LNCaP clone FGC (cell line): ENCODE measurements at regions not wholly inside any gene's neighbourhood (a gene's known extent, or its start where the extent isn't known, plus 50 kb on each side); places are given as distances from the start of the nearest gene placed in this dataset.
"Not testable (repeated sequence)": the region's sequence is repeated elsewhere in the genome, so short reads cannot be mapped to it uniquely, and the experiment has no call there.

ENCODE experiments used
- DNase-seq: peaks from one replicate; pipeline ENCODE4 v3.0.0-alpha.2; 2011; ENCODE audit warnings: low read depth
- H3K4me3 ChIP-seq: 2 replicates; pipeline ENCODE4 v1.5.1; 2011; ENCODE audit warnings: mild to moderate bottlenecking, low read depth, low read length, control low read depth
- CTCF ChIP-seq: IDR thresholded peaks from 2 replicates; pipeline ENCODE4 v1.5.1; 2012; ENCODE audit warnings: mild to moderate bottlenecking; ENCODE audit not compliant: control insufficient read depth, insufficient read depth; ENCODE audit errors: extremely low read depth

- no peak for TF ChIP-seq CTCF
- DNase-seq: no peak
- H3K4me3 ChIP-seq: no peak overlapping the region
These were observed 98.3 kb upstream of the UGP2 start for GRCh38 chr2:63743170-63743981.

GRCh38 chr2:63743982-63744966 is 97.4 kb upstream of the UGP2 start:
- TF ChIP-seq CTCF: no peak
- H3K4me3 ChIP-seq: no peak overlapping the region
- no peak for DNase-seq

GRCh38 chr2:63746548-63746947 is 95.1 kb upstream of the UGP2 start:
- DNase-seq, H3K4me3 ChIP-seq: not testable (repeated sequence)

GRCh38 chr2:63751901-63752300 is 89.8 kb upstream of the UGP2 start:
- DNase-seq: no peak
- no peak for TF ChIP-seq CTCF
- H3K4me3 ChIP-seq: no peak overlapping the region

GRCh38 chr2:63755216-63755615 is 86.5 kb upstream of the UGP2 start:
- no peak for DNase-seq
- TF ChIP-seq CTCF: no peak
- no peak overlapping the region for H3K4me3 ChIP-seq

- DNase-seq: no peak
- no peak overlapping the region for H3K4me3 ChIP-seq
- TF ChIP-seq CTCF: no peak
These were observed 85.7 kb upstream of the UGP2 start for GRCh38 chr2:63755965-63756364.

GRCh38 chr2:63763391-63763941 is 78.2 kb upstream of the UGP2 start:
- H3K4me3 ChIP-seq: no peak overlapping the region
- TF ChIP-seq CTCF: no peak
- DNase-seq: no peak
